SH-SY5Y (cell line): ENCODE measurements at regions not wholly inside any gene's neighbourhood (a gene's known extent, or its start where the extent isn't known, plus 50 kb on each side); places are given as distances from the start of the nearest gene placed in this dataset.

ENCODE experiments used
- GATA2 ChIP-seq: IDR thresholded peaks from 2 replicates; pipeline ENCODE4 v1.6.1; 2011; ENCODE audit warnings: mild to moderate bottlenecking, low read depth, low read length
- GATA3 ChIP-seq: IDR thresholded peaks from 2 replicates; pipeline ENCODE4 v1.6.1; 2011; ENCODE audit warnings: low read depth, mild to moderate bottlenecking, low read length, moderate library complexity

DNA sequence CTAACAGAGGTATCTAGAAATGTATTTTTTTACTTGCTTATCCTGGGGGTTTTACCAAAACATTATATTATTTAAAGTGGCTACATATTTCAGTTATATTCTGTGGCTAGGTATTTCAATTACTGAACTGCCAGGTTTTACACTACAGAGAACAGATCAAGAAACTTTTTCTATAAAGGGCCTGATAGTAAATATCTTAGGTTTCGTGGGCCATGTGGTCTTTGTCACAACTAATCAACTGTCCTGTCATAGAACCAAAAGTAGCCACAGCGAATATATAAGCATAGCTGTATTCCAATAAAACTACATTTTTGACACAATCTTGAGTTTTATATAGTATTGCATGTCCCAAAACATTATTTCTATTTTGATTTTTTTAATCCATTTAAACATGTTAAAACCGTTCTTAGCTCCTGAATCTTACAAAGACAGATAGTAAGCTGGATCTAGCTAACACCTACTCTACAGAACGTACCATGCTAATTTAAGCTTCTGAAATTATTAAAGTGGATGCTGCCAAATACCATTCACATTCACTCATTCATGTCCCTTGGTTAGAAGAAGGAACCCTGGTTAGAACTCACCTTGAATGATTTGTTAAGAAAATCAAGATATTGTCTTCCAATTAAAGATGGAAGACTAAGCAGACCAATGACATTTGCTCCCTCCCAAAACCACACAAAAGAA lies 118.2 kb upstream of the TGFBR2 start:
- TF ChIP-seq GATA3 (no peak), GATA2 (no peak)
